Karpas-422 (cell line): ENCODE measurements at regions not wholly inside any gene's neighbourhood (a gene's known extent, or its start where the extent isn't known, plus 50 kb on each side); places are given as distances from the start of the nearest gene placed in this dataset.

ENCODE experiments used
- DNase-seq: peaks from one replicate; pipeline ENCODE4 v3.0.0-alpha.2; 2015
- H2AFZ ChIP-seq: fragments of 200-600 bp; sonication (generic); 2 replicates; pipeline ENCODE4 v1.6.1; 2014; ENCODE audit warnings: antibody characterized with exemption, low read length, mixed read lengths
- H3K27ac ChIP-seq: fragments of 200-600 bp; sonication (generic); 2 replicates; pipeline ENCODE4 v1.5.1; 2014; ENCODE audit warnings: mild to moderate bottlenecking, low read length, moderate library complexity
- H3K27me3 ChIP-seq: fragments of 200-600 bp; sonication (generic); 2 replicates; pipeline ENCODE4 v1.6.1; 2014; ENCODE audit warnings: low read length, mixed read lengths
- H3K36me3 ChIP-seq: fragments of 200-600 bp; sonication (generic); 2 replicates; pipeline ENCODE4 v1.6.1; 2014; ENCODE audit warnings: low read length, mixed read lengths; ENCODE audit not compliant: insufficient read depth
- H3K4me1 ChIP-seq: fragments of 200-600 bp; sonication (generic); 2 replicates; pipeline ENCODE4 v1.6.1; 2014; ENCODE audit warnings: mild to moderate bottlenecking, low read length, mixed read lengths
- H3K4me2 ChIP-seq: fragments of 200-600 bp; sonication (generic); 2 replicates; pipeline ENCODE4 v1.6.1; 2014; ENCODE audit warnings: low read length, low read depth, mild to moderate bottlenecking; ENCODE audit not compliant: poor library complexity, severe bottlenecking
- H3K4me3 ChIP-seq: fragments of 200-600 bp; sonication (generic); 2 replicates; pipeline ENCODE4 v1.5.1; 2014; ENCODE audit warnings: mild to moderate bottlenecking, antibody characterized with exemption, low read length, mixed read lengths
- H3K79me2 ChIP-seq: fragments of 200-600 bp; sonication (generic); 2 replicates; pipeline ENCODE4 v1.6.1; 2014; ENCODE audit warnings: mild to moderate bottlenecking, low read length, mixed read lengths
- H3K9ac ChIP-seq: fragments of 200-600 bp; sonication (generic); 2 replicates; pipeline ENCODE4 v1.6.0; 2014; ENCODE audit warnings: low read length
- H3K9me2 ChIP-seq: fragments of 200-600 bp; sonication (generic), shearing (Covaris generic); replicated peaks from 2 replicates; pipeline ENCODE4 v1.6.0; 2014; ENCODE audit warnings: mild to moderate bottlenecking, low read length, moderate library complexity; ENCODE audit not compliant: insufficient read depth
- H3K9me3 ChIP-seq: fragments of 300-700, 200-600 bp; sonication (generic); 2 replicates; pipeline ENCODE4 v1.6.1; 2014; ENCODE audit warnings: low read length, mixed read lengths
- H4K20me1 ChIP-seq: fragments of 200-600 bp; sonication (generic); 2 replicates; pipeline ENCODE4 v1.6.1; 2014; ENCODE audit warnings: mild to moderate bottlenecking, antibody characterized with exemption, low read length, low read depth; ENCODE audit not compliant: insufficient read depth

GRCh38 chr4:98749206-98749605 is 90.8 kb upstream of the TSPAN5 start:
- no peaks in the 10 kb centered on the region for H3K4me1 ChIP-seq
- H3K9ac ChIP-seq, result no peak overlapping the region
- no peaks in the 10 kb centered on the region for H4K20me1 ChIP-seq
- H2AFZ ChIP-seq, result no peak overlapping the region
- no peaks in the 10 kb centered on the region for H3K27me3 ChIP-seq
- no peaks in the 10 kb centered on the region for H3K79me2 ChIP-seq
- H3K4me2 ChIP-seq, result no peak overlapping the region
- no peaks in the 10 kb centered on the region for H3K36me3 ChIP-seq
- no peak overlapping the region for H3K27ac ChIP-seq
- H3K9me3 ChIP-seq, result no peaks in the 10 kb centered on the region
- DNase-seq, result no peak
- no peak overlapping the region for H3K4me3 ChIP-seq
- H3K9me2 ChIP-seq, result no peaks in the 10 kb centered on the region

- Histone ChIP-seq H3K9ac (no peak overlapping the region), H3K79me2 (no peaks in the 10 kb centered on the region), H3K36me3 (no peaks in the 10 kb centered on the region), H4K20me1 (no peaks in the 10 kb centered on the region), H3K27ac (no peak overlapping the region), H3K4me3 (no peak overlapping the region), H3K9me3 (no peaks in the 10 kb centered on the region), H3K4me2 (no peak overlapping the region), H3K27me3 (no peaks in the 10 kb centered on the region), H2AFZ (no peak overlapping the region), H3K9me2 (no peaks in the 10 kb centered on the region), H3K4me1 (no peaks in the 10 kb centered on the region)
- DNase-seq, result no peak
Measured at GRCh38 chr4:98748609-98749008, 90.2 kb upstream of the TSPAN5 start.

DNA sequence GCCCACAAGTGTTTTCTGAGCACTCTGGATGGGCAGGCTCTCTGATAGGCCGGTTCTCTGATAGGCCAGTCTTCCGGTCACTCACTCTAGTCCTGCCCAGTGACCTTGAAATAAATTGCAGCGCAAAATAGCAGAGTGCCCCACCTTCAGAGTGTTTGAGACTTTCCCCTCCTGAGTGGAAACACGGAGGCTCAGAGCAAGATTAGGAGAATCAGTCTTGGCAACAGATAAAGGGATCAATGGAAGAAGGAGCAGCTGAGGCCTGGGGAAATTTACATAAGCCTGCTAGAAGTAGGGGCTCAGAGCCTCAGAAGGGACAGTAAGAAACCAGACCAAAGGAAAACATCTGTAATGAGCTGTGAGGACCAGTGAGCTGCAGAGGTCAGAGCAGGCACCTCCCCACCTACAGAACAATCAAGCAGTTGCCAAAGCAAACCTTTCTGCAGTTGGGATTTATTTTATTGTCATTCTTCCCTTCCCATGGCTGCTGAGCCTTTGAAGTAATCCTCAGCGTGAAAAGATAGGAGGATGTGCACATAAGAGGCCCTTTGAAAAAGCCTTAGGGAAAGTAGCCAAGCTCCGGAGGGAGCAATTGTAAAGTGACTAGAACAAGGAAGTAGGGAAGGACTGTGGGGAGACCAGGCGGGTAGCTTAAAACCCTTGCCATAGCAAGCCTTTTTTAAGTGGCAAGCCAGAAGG is 89.1 kb upstream of the TSPAN5 start:
- Histone ChIP-seq H4K20me1 (no peaks in the 10 kb centered on the region), H3K27ac (no peak overlapping the region), H3K9me3 (no peaks in the 10 kb centered on the region), H3K36me3 (no peaks in the 10 kb centered on the region), H3K4me1 (no peaks in the 10 kb centered on the region), H3K27me3 (no peaks in the 10 kb centered on the region), H3K4me3 (no peak overlapping the region), H2AFZ (no peak overlapping the region), H3K9me2 (no peaks in the 10 kb centered on the region), H3K79me2 (no peaks in the 10 kb centered on the region), H3K4me2 (no peak overlapping the region), H3K9ac (no peak overlapping the region)
- no peak for DNase-seq

- Histone ChIP-seq H3K4me2 (no peak overlapping the region), H3K9me2 (no peaks in the 10 kb centered on the region), H3K27ac (no peak overlapping the region), H3K4me3 (no peak overlapping the region), H3K9me3 (no peaks in the 10 kb centered on the region), H3K27me3 (no peaks in the 10 kb centered on the region), H3K79me2 (no peaks in the 10 kb centered on the region), H2AFZ (no peak overlapping the region), H3K4me1 (no peaks in the 10 kb centered on the region), H3K36me3 (no peaks in the 10 kb centered on the region), H4K20me1 (no peaks in the 10 kb centered on the region), H3K9ac (no peak overlapping the region)
- DNase-seq, result no peak
Measured at GRCh38 chr4:98746936-98747335, 88.5 kb upstream of the TSPAN5 start.

DNA sequence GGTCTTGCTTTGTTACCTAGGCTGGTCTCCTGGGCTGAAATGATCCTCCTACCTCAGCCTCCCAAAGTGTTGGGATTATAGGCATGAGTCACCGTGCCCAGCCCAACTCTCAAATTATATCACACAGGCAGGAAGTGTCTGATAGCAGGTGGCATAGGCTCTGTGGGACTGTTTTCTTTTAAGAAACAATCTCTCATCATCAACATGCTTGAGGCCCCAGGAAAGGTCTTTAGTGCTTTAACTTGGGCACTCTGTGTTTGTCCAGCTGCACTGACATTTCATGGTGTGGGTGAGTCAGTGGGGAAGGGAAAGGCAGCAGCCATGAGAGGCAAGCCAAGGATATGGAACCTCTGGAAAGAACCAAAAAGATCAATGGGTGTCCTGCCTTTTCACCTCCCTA is 88.1 kb upstream of the TSPAN5 start:
- Histone ChIP-seq H4K20me1 (no peaks in the 10 kb centered on the region), H3K27me3 (no peaks in the 10 kb centered on the region), H3K9me3 (no peaks in the 10 kb centered on the region), H3K79me2 (no peaks in the 10 kb centered on the region), H3K4me1 (no peaks in the 10 kb centered on the region), H3K9ac (no peak overlapping the region), H3K4me3 (no peak overlapping the region), H2AFZ (no peak overlapping the region), H3K27ac (no peak overlapping the region), H3K36me3 (no peaks in the 10 kb centered on the region), H3K9me2 (no peaks in the 10 kb centered on the region), H3K4me2 (no peak overlapping the region)
- DNase-seq, result no peak

- H4K20me1 ChIP-seq, result no peaks in the 10 kb centered on the region
- no peak overlapping the region for H3K4me2 ChIP-seq
- H3K9me2 ChIP-seq, result no peaks in the 10 kb centered on the region
- H3K36me3 ChIP-seq, result no peaks in the 10 kb centered on the region
- H3K9ac ChIP-seq, result no peak overlapping the region
- H3K27me3 ChIP-seq, result no peaks in the 10 kb centered on the region
- H3K4me3 ChIP-seq, result no peak overlapping the region
- H3K9me3 ChIP-seq, result no peaks in the 10 kb centered on the region
- no peaks in the 10 kb centered on the region for H3K79me2 ChIP-seq
- no peak overlapping the region for H2AFZ ChIP-seq
- no peaks in the 10 kb centered on the region for H3K4me1 ChIP-seq
- H3K27ac ChIP-seq, result no peak overlapping the region
- DNase-seq, result peak; percentile 76
Measured at GRCh38 chr4:98745366-98745765, 87.0 kb upstream of the TSPAN5 start.

- no peak for DNase-seq
- Histone ChIP-seq H3K27ac (no peak overlapping the region), H3K9ac (no peak overlapping the region), H3K9me2 (no peaks in the 10 kb centered on the region), H3K27me3 (no peaks in the 10 kb centered on the region), H3K4me1 (no peaks in the 10 kb centered on the region), H3K4me3 (no peak overlapping the region), H4K20me1 (no peaks in the 10 kb centered on the region), H2AFZ (no peak overlapping the region), H3K36me3 (no peaks in the 10 kb centered on the region), H3K4me2 (no peak overlapping the region), H3K79me2 (no peaks in the 10 kb centered on the region), H3K9me3 (no peaks in the 10 kb centered on the region)
Measured at GRCh38 chr4:98744372-98745150, 86.2 kb upstream of the TSPAN5 start.

GRCh38 chr4:98741952-98742351 is 83.5 kb upstream of the TSPAN5 start:
- H3K4me2 ChIP-seq, result no peak overlapping the region
- H3K27me3 ChIP-seq, result no peaks in the 10 kb centered on the region
- H3K36me3 ChIP-seq, result no peaks in the 10 kb centered on the region
- H3K27ac ChIP-seq, result no peak overlapping the region
- H2AFZ ChIP-seq, result no peak overlapping the region
- H4K20me1 ChIP-seq, result no peaks in the 10 kb centered on the region
- no peak overlapping the region for H3K9ac ChIP-seq
- no peak for DNase-seq
- H3K79me2 ChIP-seq, result no peaks in the 10 kb centered on the region
- H3K4me3 ChIP-seq, result no peak overlapping the region
- no peaks in the 10 kb centered on the region for H3K9me3 ChIP-seq
- H3K4me1 ChIP-seq, result no peaks in the 10 kb centered on the region
- H3K9me2 ChIP-seq, result no peaks in the 10 kb centered on the region
